GM21723 (cell line): ENCODE measurements at regions not wholly inside any gene's neighbourhood (a gene's known extent, or its start where the extent isn't known, plus 50 kb on each side); places are given as distances from the start of the nearest gene placed in this dataset.

ENCODE experiments used
- ATAC-seq: cut with Tn5 transposase; IDR thresholded peaks from one replicate; pipeline ENCODE4 v1.9.1; 2021; ENCODE audit warnings: mild to moderate bottlenecking, moderate library complexity; ENCODE audit not compliant: unreplicated experiment

GRCh38 chr11:45448561-45448960, 162.4 kb upstream of the SYT13 start:
- no peak for ATAC-seq

- no peak for ATAC-seq
These were observed 160.9 kb upstream of the SYT13 start for GRCh38 chr11:45446998-45447397.

- ATAC-seq, result no peak
These were observed 160.3 kb upstream of the SYT13 start for GRCh38 chr11:45446434-45446833.

- no peak for ATAC-seq
These were observed 158.7 kb upstream of the SYT13 start for GRCh38 chr11:45444796-45445195.

- no peak for ATAC-seq
These were observed 154.0 kb upstream of the SYT13 start for GRCh38 chr11:45440111-45440510.

GRCh38 chr11:45436966-45437365, 150.8 kb upstream of the SYT13 start:
- ATAC-seq, result no peak

GRCh38 chr11:45436118-45436517, 150.0 kb upstream of the SYT13 start:
- no peak for ATAC-seq

GRCh38 chr11:45435706-45436105, 149.6 kb upstream of the SYT13 start:
- no peak for ATAC-seq

- no peak for ATAC-seq
These were observed 146.8 kb upstream of the SYT13 start for GRCh38 chr11:45432910-45433309.

- no peak for ATAC-seq
These were observed 146.0 kb upstream of the SYT13 start for GRCh38 chr11:45432100-45432499.

GRCh38 chr11:45431046-45432018, 145.2 kb upstream of the SYT13 start:
- no peak for ATAC-seq

- ATAC-seq, result no peak
These were observed 144.2 kb upstream of the SYT13 start for GRCh38 chr11:45430361-45430760.

GRCh38 chr11:45429719-45430118, 143.6 kb upstream of the SYT13 start:
- no peak for ATAC-seq

GRCh38 chr11:45428541-45429230, 142.5 kb upstream of the SYT13 start:
- no peak for ATAC-seq

- no peak for ATAC-seq
These were observed 142.0 kb upstream of the SYT13 start for GRCh38 chr11:45428116-45428515.

GRCh38 chr11:45424411-45425180, 138.5 kb upstream of the SYT13 start:
- ATAC-seq, result no peak

GRCh38 chr11:45423475-45424120, 137.5 kb upstream of the SYT13 start:
- ATAC-seq, result no peak

GRCh38 chr11:45423036-45423435, 136.9 kb upstream of the SYT13 start:
- ATAC-seq, result no peak

GRCh38 chr11:45414088-45414487, 127.9 kb upstream of the SYT13 start:
- no peak for ATAC-seq

- ATAC-seq, result no peak
These were observed 127.2 kb upstream of the SYT13 start for GRCh38 chr11:45413156-45413858.
